ENCODE measurements at regions not wholly inside any gene's neighbourhood (a gene's known extent, or its start where the extent isn't known, plus 50 kb on each side); places are given as distances from the start of the nearest gene placed in this dataset.
A peak's percentile ranks its signal among the peaks of the same experiment; 100 is the strongest.

GRCh38 chr13:39134574-39134973 is 96.3 kb downstream of the NHLRC3 start:
- no peak overlapping the region for H3K27ac ChIP-seq
- TF ChIP-seq ZFX (IDR thresholded peaks at IDR 0.05) (no peak), CTCF (conservative IDR thresholded peaks at IDR 0.05) (no peak)

GRCh38 chr13:39144391-39144790 is 106.1 kb downstream of the NHLRC3 start:
- TF ChIP-seq ZFX (IDR thresholded peaks at IDR 0.05) (no peak), CTCF (conservative IDR thresholded peaks at IDR 0.05) (no peak)
- H3K27ac ChIP-seq: no peak overlapping the region

- TF ChIP-seq ZFX (IDR thresholded peaks at IDR 0.05) (no peak), CTCF (conservative IDR thresholded peaks at IDR 0.05) (peak; percentile 81)
- H3K27ac ChIP-seq: no peak overlapping the region
Measured at GRCh38 chr13:39144941-39145533, 106.8 kb downstream of the NHLRC3 start.

- no peak overlapping the region for H3K27ac ChIP-seq
- no peak for TF ChIP-seq ZFX (IDR thresholded peaks at IDR 0.05)
- no peak for TF ChIP-seq CTCF (conservative IDR thresholded peaks at IDR 0.05)
Measured at GRCh38 chr13:39148513-39148961, 110.3 kb downstream of the NHLRC3 start.

GRCh38 chr13:39149896-39150295 is 111.6 kb downstream of the NHLRC3 start:
- no peak overlapping the region for H3K27ac ChIP-seq
- no peak for TF ChIP-seq CTCF (conservative IDR thresholded peaks at IDR 0.05)
- no peak for TF ChIP-seq ZFX (IDR thresholded peaks at IDR 0.05)

GRCh38 chr13:39154041-39154440 is 115.8 kb downstream of the NHLRC3 start:
- TF ChIP-seq ZFX (IDR thresholded peaks at IDR 0.05) (no peak), CTCF (conservative IDR thresholded peaks at IDR 0.05) (no peak)
- H3K27ac ChIP-seq: no peak overlapping the region

- TF ChIP-seq ZFX (IDR thresholded peaks at IDR 0.05) (no peak), CTCF (conservative IDR thresholded peaks at IDR 0.05) (no peak)
- H3K27ac ChIP-seq: no peak overlapping the region
Measured at GRCh38 chr13:39159393-39159792, 121.1 kb downstream of the NHLRC3 start.

All from C4-2B (cell line).